Keratinocyte (primary cell): ENCODE measurements at regions not wholly inside any gene's neighbourhood (a gene's known extent, or its start where the extent isn't known, plus 50 kb on each side); places are given as distances from the start of the nearest gene placed in this dataset.

Experiments used
- DNase-seq: peaks from one replicate; pipeline ENCODE4 v3.0.0-alpha.2; 2011; ENCODE audit warnings: low read depth, missing footprints, low spot score
- FAIRE-seq: peaks from 2 replicates; lab custom pipeline; 2011; peaks lifted over from hg19 to GRCh38; lab: Jason Lieb, UNC
- H2AFZ ChIP-seq: 2 replicates; pipeline ENCODE4 v1.6.0; 2012; ENCODE audit warnings: low read length, control low read depth, inconsistent platforms; ENCODE audit not compliant: control insufficient read depth
- H3K27ac ChIP-seq: 2 replicates; pipeline ENCODE4 v1.5.1; 2011; ENCODE audit warnings: low read length; ENCODE audit not compliant: control insufficient read depth, insufficient read depth
- H3K27me3 ChIP-seq: 3 replicates; pipeline ENCODE4 v1.6.0; 2011; ENCODE audit warnings: low read length; ENCODE audit not compliant: control insufficient read depth, insufficient read depth; ENCODE audit errors: extremely low read depth
- H3K36me3 ChIP-seq, 2 experiments: 2 replicates in 1 of 2; 3 replicates in 1 of 2; pipeline ENCODE4 v1.5.1; 2011; ENCODE audit warnings: low read length in 2 of 2, mild to moderate bottlenecking in 1 of 2; ENCODE audit not compliant: control insufficient read depth in 2 of 2, insufficient read depth in 2 of 2; ENCODE audit errors: extremely low read depth in 1 of 2
- H3K4me1 ChIP-seq: 3 replicates; pipeline ENCODE4 v1.5.1; 2011; ENCODE audit warnings: low read length; ENCODE audit not compliant: control insufficient read depth, insufficient read depth; ENCODE audit errors: extremely low read depth
- H3K4me2 ChIP-seq: 3 replicates; pipeline ENCODE4 v1.6.0; 2011; ENCODE audit warnings: low read depth, low read length; ENCODE audit not compliant: control insufficient read depth, insufficient read depth; ENCODE audit errors: extremely low read depth
- H3K4me3 ChIP-seq, 3 experiments: fragments of 200-600 bp in 1 of 3; sonication (generic) in 1 of 3; 2 replicates in 2 of 3; 3 replicates in 1 of 3; pipeline ENCODE4 v1.5.1; 2011 to 2016; ENCODE audit warnings: low read length in 3 of 3, mild to moderate bottlenecking in 3 of 3, control low read depth in 2 of 3, inconsistent platforms in 1 of 3, low read depth in 1 of 3, mixed read lengths in 1 of 3, mixed run types in 1 of 3, moderate library complexity in 1 of 3; ENCODE audit not compliant: control insufficient read depth in 2 of 3, insufficient read depth in 2 of 3; ENCODE audit errors: extremely low read depth in 1 of 3
- H3K79me2 ChIP-seq: 2 replicates; pipeline ENCODE4 v1.6.0; 2012; ENCODE audit warnings: low read length; ENCODE audit not compliant: control insufficient read depth, insufficient read depth
- H3K9ac ChIP-seq: 3 replicates; pipeline ENCODE4 v1.6.0; 2011; ENCODE audit warnings: low read length; ENCODE audit not compliant: control insufficient read depth, insufficient read depth; ENCODE audit errors: extremely low read depth
- H3K9me1 ChIP-seq: 3 replicates; pipeline ENCODE4 v1.6.0; 2011; ENCODE audit warnings: low read length; ENCODE audit not compliant: control insufficient read depth, insufficient read depth; ENCODE audit errors: extremely low read depth
- H3K9me3 ChIP-seq: 2 replicates; pipeline ENCODE4 v1.5.1; 2012; ENCODE audit warnings: low read depth, low read length; ENCODE audit not compliant: control insufficient read depth
- H4K20me1 ChIP-seq: 3 replicates; pipeline ENCODE4 v1.6.0; 2011; ENCODE audit warnings: low read length; ENCODE audit not compliant: control insufficient read depth, insufficient read depth; ENCODE audit errors: extremely low read depth
- CTCF ChIP-seq, 3 experiments: IDR thresholded peaks in 1 of 3; conservative IDR thresholded peaks in 1 of 3; optimal IDR thresholded peaks in 1 of 3; 2 replicates in 2 of 3; 3 replicates in 1 of 3; pipeline versions ENCODE3 to v1.5.1; 2011; ENCODE audit warnings: low read length in 3 of 3, mild to moderate bottlenecking in 3 of 3, moderate library complexity in 2 of 3, control low read depth in 1 of 3, inconsistent platforms in 1 of 3; ENCODE audit not compliant: insufficient read depth in 2 of 3; ENCODE audit errors: extremely low read depth in 1 of 3
- EZH2 ChIP-seq: IDR thresholded peaks from one replicate; pipeline ENCODE4 v1.6.1; 2012; ENCODE audit warnings: inconsistent platforms, mild to moderate bottlenecking, low read length, moderate library complexity
- dilution Hi-C: fragments of 300-500 bp; cut with MboI; formaldehyde crosslinking; loops from one replicate; pipeline ENCODE4 v1.7.0; 2020; ENCODE audit warnings: low sequenced_read_pairs; ENCODE audit not compliant: extremely low pct_ligation_motif_present

DNA sequence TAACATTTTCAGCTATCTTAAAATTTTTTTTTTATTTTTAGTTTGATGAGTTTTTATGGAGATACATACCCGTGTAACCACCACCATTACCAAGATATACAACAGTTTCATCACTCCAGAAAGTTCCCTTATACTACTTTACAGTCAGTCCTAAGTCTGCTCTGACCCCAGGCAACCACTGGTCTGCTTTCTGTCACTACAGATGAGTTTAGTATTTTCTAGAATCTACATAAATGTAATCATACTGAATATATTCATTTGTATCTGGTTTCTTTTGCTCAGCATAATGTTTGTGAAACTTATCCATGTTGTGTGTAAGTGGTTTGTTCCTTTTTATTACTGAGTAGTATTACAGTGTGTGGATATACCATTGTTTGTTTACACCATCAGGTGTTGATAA, 127.8 kb downstream of the GAS1 start:
- Histone ChIP-seq H4K20me1 (no peaks in the 10 kb centered on the region), H3K9me3 (peaks cover 2% of the 10 kb centered on the region), H3K4me2 (no peak overlapping the region), H3K9me1 (no peaks in the 10 kb centered on the region), H3K4me3 (no peak overlapping the region), H3K9ac (no peak overlapping the region), H3K27me3 (no peaks in the 10 kb centered on the region), H3K4me1 (no peaks in the 10 kb centered on the region), H3K36me3 (no peaks in the 10 kb centered on the region), H3K79me2 (no peaks in the 10 kb centered on the region), H3K27ac (no peak overlapping the region), H2AFZ (no peak overlapping the region)
- TF ChIP-seq EZH2 (no peak), CTCF (optimal IDR thresholded peaks at IDR 0.05 in 1 of 3, IDR thresholded peaks at IDR 0.05 in 1 of 3, conservative IDR thresholded peaks at IDR 0.05 in 1 of 3; ENCODE audit: extremely low read depth in 1 of 3, insufficient read depth in 2 of 3, low read length in 3 of 3) (no peak)
- dilution Hi-C loops: no loop called here
- FAIRE-seq (no peak), DNase-seq (no peak)

DNA sequence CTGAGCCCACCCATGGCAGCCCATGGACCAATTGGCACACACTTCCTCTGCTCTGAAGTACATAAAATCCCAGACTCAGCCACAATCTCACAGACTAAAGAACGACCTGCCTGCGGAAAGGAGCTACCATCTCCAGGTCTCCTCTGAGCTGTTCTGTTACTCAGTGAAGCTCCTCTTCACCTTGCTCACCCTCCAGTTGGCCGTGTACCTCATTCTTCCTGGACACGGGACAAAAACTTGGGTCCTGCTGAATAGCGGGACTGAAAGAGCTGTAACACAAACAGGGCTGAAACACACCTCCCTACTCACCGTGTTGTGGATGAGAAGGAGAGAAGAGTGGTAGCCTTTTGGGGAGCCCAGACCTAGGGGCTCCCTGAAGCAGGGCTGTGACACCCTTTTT, 128.7 kb downstream of the GAS1 start:
- no peak overlapping the region for H2AFZ ChIP-seq
- TF ChIP-seq EZH2: no peak
- TF ChIP-seq CTCF (optimal IDR thresholded peaks at IDR 0.05 in 1 of 3, IDR thresholded peaks at IDR 0.05 in 1 of 3, conservative IDR thresholded peaks at IDR 0.05 in 1 of 3; ENCODE audit: extremely low read depth in 1 of 3, insufficient read depth in 2 of 3, low read length in 3 of 3): no peak
- H3K9me3 ChIP-seq: peaks cover 2% of the 10 kb centered on the region
- no peaks in the 10 kb centered on the region for H3K9me1 ChIP-seq
- H3K27ac ChIP-seq: no peak overlapping the region
- FAIRE-seq (no peak), DNase-seq (no peak)
- no peak overlapping the region for H3K4me2 ChIP-seq
- H3K27me3 ChIP-seq: no peaks in the 10 kb centered on the region
- no peak overlapping the region for H3K4me3 ChIP-seq
- H3K36me3 ChIP-seq: no peaks in the 10 kb centered on the region
- dilution Hi-C loops: no loop called here
- H3K79me2 ChIP-seq: no peaks in the 10 kb centered on the region
- H3K4me1 ChIP-seq: no peaks in the 10 kb centered on the region
- no peak overlapping the region for H3K9ac ChIP-seq
- no peaks in the 10 kb centered on the region for H4K20me1 ChIP-seq
